Endothelial cell of umbilical vein (primary cell): ENCODE measurements at regions not wholly inside any gene's neighbourhood (a gene's known extent, or its start where the extent isn't known, plus 50 kb on each side); places are given as distances from the start of the nearest gene placed in this dataset.

Experiments
- EZH2 ChIP-seq: IDR thresholded peaks from 2 replicates; pipeline ENCODE4 v1.6.1; 2012; ENCODE audit warnings: borderline replicate concordance, low read depth, mild to moderate bottlenecking, moderate library complexity, low read length, inconsistent platforms; ENCODE audit not compliant: severe bottlenecking
- FOS ChIP-seq: IDR thresholded peaks from 2 replicates; pipeline ENCODE4 v1.6.1; 2011; ENCODE audit warnings: mild to moderate bottlenecking, low read length, moderate library complexity, borderline replicate concordance; ENCODE audit not compliant: insufficient read depth
- GATA2 ChIP-seq: IDR thresholded peaks from 2 replicates; pipeline ENCODE4 v1.7.0; 2011; ENCODE audit warnings: low read depth, mild to moderate bottlenecking, moderate library complexity, mixed read lengths, low read length; ENCODE audit not compliant: insufficient read length, insufficient read depth
- JUN ChIP-seq: IDR thresholded peaks from 2 replicates; pipeline ENCODE4 v1.6.1; 2011; ENCODE audit warnings: borderline replicate concordance, low read depth; ENCODE audit not compliant: insufficient read length, insufficient read depth
- MAX ChIP-seq: IDR thresholded peaks from 2 replicates; pipeline ENCODE4 v1.6.1; 2011; ENCODE audit not compliant: insufficient read depth, insufficient read length
- MYC ChIP-seq: IDR thresholded peaks from one replicate; pipeline ENCODE4 v1.6.1; 2011; ENCODE audit warnings: mild to moderate bottlenecking, low read depth, low read length
- POLR2A ChIP-seq: IDR thresholded peaks from 2 replicates; pipeline ENCODE4 v1.6.1; 2012; ENCODE audit warnings: low read depth, mild to moderate bottlenecking, control low read depth, low read length
- POLR2AphosphoS5 ChIP-seq: IDR thresholded peaks from 2 replicates; pipeline ENCODE4 v1.6.1; 2012; ENCODE audit warnings: low read depth, mild to moderate bottlenecking, control low read depth, low read length, moderate library complexity; ENCODE audit not compliant: insufficient read depth
- TF ChIP-seq, protein P1 (sequence below), 2 donors: IDR thresholded peaks; 1 replicate in 1 of 2; 2 replicates in 1 of 2; pipeline ENCODE4 v1.5.1; 2011; ENCODE audit warnings: low read length in 2 of 2, mild to moderate bottlenecking in 2 of 2, moderate library complexity in 2 of 2, control low read depth in 1 of 2, inconsistent platforms in 1 of 2, low read depth in 1 of 2; ENCODE audit not compliant: insufficient read depth in 1 of 2; ENCODE audit errors: extremely low read depth in 1 of 2

DNA sequence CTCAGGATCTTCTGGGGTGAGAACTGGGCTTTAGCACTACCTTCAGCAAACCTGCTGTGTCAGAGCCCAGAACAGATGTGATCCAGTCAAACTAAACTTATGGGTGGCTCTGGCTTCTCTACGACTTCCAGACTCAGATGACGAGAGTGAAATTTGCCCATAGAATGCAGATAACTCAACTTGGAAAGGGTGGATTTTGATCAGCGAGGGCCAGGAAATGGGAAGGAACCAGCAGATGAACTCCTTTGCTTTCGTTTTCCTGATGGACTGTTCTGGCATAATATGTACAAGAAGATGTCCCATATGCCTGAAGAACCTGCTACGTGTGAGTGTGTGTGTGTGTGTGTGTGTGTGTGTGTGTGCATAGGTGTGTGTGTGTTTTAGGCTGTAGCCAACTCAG is 132.0 kb upstream of the MOCS2 start:
- TF ChIP-seq, protein P1, sequence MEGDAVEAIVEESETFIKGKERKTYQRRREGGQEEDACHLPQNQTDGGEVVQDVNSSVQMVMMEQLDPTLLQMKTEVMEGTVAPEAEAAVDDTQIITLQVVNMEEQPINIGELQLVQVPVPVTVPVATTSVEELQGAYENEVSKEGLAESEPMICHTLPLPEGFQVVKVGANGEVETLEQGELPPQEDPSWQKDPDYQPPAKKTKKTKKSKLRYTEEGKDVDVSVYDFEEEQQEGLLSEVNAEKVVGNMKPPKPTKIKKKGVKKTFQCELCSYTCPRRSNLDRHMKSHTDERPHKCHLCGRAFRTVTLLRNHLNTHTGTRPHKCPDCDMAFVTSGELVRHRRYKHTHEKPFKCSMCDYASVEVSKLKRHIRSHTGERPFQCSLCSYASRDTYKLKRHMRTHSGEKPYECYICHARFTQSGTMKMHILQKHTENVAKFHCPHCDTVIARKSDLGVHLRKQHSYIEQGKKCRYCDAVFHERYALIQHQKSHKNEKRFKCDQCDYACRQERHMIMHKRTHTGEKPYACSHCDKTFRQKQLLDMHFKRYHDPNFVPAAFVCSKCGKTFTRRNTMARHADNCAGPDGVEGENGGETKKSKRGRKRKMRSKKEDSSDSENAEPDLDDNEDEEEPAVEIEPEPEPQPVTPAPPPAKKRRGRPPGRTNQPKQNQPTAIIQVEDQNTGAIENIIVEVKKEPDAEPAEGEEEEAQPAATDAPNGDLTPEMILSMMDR (IDR thresholded peaks at IDR 0.05; ENCODE audit: extremely low read depth in 1 of 2, insufficient read depth in 1 of 2, low read depth in 1 of 2, low read length in 2 of 2): no peak
- TF ChIP-seq POLR2A: no peak
- TF ChIP-seq EZH2: no peak
- TF ChIP-seq JUN: no peak
- no peak for TF ChIP-seq POLR2AphosphoS5
- TF ChIP-seq FOS: no peak
- TF ChIP-seq MAX: no peak
- no peak for TF ChIP-seq MYC
- TF ChIP-seq GATA2: no peak
